ENCODE measurements at regions not wholly inside any gene's neighbourhood (a gene's known extent, or its start where the extent isn't known, plus 50 kb on each side); places are given as distances from the start of the nearest gene placed in this dataset.

- TF ChIP-seq, protein P1, sequence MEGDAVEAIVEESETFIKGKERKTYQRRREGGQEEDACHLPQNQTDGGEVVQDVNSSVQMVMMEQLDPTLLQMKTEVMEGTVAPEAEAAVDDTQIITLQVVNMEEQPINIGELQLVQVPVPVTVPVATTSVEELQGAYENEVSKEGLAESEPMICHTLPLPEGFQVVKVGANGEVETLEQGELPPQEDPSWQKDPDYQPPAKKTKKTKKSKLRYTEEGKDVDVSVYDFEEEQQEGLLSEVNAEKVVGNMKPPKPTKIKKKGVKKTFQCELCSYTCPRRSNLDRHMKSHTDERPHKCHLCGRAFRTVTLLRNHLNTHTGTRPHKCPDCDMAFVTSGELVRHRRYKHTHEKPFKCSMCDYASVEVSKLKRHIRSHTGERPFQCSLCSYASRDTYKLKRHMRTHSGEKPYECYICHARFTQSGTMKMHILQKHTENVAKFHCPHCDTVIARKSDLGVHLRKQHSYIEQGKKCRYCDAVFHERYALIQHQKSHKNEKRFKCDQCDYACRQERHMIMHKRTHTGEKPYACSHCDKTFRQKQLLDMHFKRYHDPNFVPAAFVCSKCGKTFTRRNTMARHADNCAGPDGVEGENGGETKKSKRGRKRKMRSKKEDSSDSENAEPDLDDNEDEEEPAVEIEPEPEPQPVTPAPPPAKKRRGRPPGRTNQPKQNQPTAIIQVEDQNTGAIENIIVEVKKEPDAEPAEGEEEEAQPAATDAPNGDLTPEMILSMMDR (IDR thresholded peaks at IDR 0.05): no peak
- TF ChIP-seq POLR2A (IDR thresholded peaks at IDR 0.05): no peak
These were observed 195.0 kb upstream of the MAF start for GRCh38 chr16:79795556-79795955.

All from lower leg skin (tissue), 3 donors.